Breast epithelium (tissue), 3 donors: ENCODE measurements at regions not wholly inside any gene's neighbourhood (a gene's known extent, or its start where the extent isn't known, plus 50 kb on each side); places are given as distances from the start of the nearest gene placed in this dataset.

ENCODE experiments used
- CTCF ChIP-seq, 3 donors: fragments of 450-650 bp; IDR thresholded peaks; one replicate each; pipeline ENCODE4 v1.5.1; 2016 to 2017; ENCODE audit warnings: antibody characterized with exemption in 3 of 3, mild to moderate bottlenecking in 3 of 3, moderate library complexity in 3 of 3
- POLR2A ChIP-seq: fragments of 450-650 bp; IDR thresholded peaks from one replicate; pipeline ENCODE4 v1.6.1; 2016; ENCODE audit warnings: antibody characterized with exemption, mild to moderate bottlenecking, moderate library complexity
- POLR2AphosphoS5 ChIP-seq, 3 donors: sonication (generic); formaldehyde crosslinking; IDR thresholded peaks; one replicate each; pipeline ENCODE4 v1.6.1; 2017; ENCODE audit warnings: antibody characterized with exemption in 3 of 3

- TF ChIP-seq CTCF (IDR thresholded peaks at IDR 0.05) (no peak), POLR2AphosphoS5 (IDR thresholded peaks at IDR 0.05) (no peak), POLR2A (no peak)
Observed at GRCh38 chr2:53033411-53033810, 734.2 kb upstream of the CHAC2 start.
